NCI-H510A (cell line): ENCODE measurements at regions not wholly inside any gene's neighbourhood (a gene's known extent, or its start where the extent isn't known, plus 50 kb on each side); places are given as distances from the start of the nearest gene placed in this dataset.

Source experiments
- DNase-seq: peaks from one replicate; lab custom pipeline; 2025; lab: John Stamatoyannopoulos, UW

DNA sequence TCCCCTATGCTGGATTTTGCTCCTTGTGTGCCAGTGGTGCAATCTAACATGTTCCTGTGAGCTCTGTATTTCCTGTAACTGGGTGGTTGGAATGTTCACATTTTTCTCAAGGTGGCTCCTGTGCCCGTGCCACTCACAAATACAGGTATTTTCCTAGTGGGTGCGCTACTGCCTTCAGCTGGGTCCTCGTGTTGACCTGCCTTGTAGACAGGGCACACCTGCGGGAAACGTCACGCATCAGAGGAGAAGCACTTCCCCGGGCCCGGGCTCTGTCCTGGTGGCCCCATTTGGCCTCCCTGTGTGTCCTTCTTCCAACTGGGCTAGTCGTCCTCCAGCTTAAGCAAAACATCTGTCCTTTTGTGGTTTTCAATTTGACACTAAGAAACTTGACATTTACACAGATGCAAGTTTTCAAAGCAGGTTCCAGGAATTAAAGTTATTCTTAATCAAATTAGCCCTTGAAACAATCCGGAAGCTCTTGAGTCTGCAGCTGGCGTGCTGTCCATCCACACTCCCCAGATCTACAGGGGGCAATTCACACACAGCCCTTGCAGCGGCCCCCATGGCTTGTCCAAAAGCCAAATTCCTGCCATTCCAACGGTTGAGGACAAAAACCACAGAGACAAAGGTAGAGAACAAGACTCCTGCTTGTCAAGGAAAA, 275.1 kb downstream of the CDC5L start:
- peak; percentile 49 for DNase-seq

DNA sequence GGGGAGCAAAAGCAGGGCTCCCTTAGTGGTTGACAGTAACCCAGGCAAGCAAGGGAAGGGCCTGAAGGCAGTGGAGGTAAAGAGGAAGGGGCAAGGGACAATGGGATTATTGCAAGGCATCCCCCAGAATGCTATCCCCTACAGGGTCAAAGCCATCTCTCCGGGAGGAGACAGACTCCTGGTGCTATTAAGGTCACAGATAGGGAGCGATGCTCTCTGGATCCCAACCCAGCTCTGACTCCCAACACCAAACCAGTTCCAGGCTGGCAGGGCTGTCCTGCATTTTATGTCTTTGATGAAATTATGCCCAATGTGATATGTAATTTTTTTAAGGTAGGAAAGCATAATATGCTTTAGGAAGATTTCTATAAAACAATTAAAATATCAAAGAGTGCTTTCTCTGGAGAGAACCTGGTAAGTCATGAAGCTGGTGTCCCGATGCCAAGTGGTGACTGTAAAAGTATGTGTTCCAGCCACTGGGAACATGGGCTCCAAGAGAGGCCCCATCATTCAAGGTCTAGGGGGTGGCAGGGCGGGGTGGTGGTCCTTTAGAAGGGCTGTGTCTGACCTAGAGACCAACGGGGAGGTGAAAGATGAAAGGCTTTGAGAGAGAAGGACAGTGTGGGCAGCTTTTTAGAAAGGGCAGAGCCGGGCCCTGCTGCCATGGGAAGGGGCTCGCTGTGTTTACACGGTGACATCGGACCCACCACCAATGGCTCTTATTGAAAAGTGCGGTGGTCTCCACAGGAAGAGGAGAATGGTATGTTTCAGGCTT, 276.5 kb downstream of the CDC5L start:
- DNase-seq = no peak

DNA sequence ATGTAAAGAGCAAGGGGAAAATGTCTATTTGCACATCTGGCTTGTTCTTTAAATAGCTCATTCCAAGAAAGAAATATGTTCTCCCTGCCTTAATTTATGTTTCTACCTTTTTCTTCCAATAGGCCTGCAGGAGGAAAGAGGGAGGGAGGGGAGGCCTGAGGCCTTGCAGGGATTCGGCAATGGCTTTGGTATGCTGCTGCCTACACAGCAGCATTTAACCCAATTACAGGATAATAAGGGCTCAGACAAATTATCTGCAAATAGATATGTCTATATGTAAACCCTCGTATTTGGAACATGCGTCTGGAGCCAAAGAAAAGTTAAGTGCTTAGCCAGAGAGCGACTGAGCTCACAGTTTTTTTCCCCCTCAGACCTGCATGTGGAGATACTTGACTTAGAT, 277.2 kb downstream of the CDC5L start:
- DNase-seq = no peak

DNA sequence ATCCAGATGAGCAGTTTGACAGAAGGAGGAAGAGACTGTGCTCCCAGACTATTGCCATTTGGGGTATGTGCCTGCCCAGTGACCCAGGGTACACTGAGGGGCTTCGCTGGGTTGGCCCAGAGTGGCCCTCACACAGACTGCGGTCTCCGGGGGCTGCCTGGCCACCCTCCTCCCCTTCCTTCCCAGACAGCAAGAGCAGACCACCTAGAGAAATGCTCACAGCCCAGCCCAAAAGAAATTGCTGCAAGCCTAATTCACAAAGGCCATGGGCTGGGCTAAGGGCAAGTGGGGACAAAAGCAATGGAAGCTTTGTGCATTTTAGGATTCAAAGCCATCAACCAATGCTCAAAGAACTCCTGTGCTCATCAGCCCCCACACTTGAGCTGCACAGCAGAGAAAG, 277.6 kb downstream of the CDC5L start:
- no peak for DNase-seq

DNA sequence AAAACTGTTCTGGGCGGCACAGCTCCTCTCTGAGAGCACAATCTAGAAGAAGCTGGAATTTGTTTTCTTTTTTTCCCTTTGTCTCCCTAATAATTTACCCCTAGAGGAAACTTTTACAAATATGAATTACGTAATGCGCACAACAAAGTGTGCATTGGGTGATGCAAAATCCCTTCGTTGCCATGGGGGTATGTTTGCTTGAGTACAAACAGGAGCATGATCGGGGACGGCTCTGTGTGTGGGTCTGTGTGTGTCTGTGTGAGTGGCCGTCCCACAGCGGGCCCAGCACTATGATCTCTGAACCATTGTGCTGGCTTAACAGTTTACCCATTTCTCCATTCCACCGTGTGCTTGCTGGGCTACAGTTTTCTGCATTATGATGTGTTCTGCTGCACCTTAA, 278.2 kb downstream of the CDC5L start:
- no peak for DNase-seq

DNA sequence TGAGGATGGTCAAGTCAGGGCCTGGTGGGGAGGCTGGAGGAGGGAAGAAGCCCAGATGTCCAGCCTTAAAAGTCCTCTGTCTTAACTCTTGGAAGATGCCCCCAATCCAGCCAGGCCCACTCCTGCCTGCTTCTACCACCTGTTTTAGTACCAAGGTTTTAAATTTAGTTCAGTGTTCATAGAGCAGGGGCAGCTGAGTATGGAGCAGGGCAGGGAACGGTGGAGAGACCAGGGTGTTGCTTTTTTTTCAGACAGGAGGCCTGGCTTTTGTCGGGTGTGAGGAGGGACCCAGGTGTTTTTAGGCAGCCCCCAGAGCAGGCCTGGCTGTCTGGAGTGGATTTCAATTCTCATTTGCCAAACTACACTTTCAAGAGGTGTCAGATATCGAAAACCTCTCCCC, 278.8 kb downstream of the CDC5L start:
- no peak for DNase-seq

DNA sequence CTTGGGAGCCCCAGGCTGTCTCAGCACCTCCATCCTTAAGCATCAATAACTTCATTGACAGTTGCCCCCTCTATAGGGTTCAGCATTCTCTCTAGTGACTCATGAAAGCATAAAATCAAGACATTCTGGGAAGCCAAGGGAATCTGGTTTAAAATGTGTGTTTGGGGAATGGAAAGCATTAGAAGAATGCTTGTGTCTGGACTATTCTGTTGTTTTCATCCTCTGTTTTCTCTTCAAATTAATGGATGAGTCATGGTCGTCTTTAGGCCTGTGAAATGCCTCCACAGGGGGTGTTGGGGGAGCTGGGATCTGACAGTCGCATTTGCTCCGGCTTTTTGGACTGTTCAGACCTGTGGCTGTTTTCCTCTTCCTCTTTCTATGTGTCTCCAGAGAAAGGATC, 279.7 kb downstream of the CDC5L start:
- no peak for DNase-seq

DNA sequence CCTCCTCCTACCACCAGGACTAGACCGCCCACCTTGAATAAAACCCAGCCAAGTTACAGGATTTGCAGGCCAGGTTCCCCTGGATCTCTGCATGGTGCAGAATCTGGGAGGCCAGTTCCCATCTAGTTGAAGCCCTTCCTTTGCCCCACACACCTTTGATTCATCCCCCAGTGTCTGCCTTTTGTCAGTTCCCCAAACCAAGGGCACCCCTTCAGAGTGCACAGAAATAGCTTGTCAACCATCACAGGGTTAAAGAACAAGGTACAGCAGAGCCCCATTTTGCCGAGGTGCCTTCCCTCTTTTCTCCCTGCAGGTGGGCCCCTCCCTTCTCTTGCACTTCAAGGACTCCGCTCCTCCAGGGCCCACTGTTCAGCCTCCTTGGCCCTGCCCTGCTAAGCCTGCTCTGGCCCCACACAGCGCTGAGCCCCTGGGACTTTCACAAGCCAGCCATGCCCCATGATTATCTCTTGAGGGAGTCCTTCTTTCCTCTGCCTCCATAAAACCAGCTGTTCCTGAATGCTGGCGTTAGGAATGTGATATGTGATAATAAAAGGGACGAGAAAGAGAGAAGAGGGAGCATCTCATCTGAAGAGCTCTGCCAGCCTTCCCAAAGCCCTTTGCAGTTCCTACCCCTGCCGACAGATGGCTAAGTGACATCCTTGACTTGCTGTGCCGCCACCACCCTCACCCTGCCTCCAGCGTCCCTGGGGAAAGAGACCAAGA, 280.3 kb downstream of the CDC5L start:
- no peak for DNase-seq

DNA sequence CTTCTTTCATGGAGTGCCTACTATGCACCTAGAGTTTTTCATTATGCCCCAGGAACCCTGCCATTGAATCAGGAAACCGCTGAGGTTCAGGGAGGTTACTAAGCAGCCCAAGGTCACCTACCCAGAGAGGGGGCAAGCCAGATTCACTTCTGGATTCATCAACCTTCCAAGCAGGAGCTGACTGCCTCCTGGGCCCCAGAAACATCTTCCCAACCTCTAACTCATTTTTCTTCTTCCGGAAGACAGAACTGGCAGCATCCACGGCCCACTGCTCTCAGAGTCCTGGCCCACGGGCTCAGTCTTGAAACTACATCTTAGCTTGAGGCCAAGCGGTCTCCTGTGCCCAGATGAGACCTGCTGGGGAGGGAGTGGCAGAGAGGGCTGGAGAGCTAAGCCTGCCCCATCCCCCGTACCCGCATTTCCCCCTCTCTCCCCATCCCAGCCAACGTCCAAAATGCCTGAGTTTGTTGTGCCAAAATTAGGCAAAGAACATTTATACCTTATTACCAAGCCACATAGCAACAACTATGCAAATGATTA, 281.0 kb downstream of the CDC5L start:
- no peak for DNase-seq

DNA sequence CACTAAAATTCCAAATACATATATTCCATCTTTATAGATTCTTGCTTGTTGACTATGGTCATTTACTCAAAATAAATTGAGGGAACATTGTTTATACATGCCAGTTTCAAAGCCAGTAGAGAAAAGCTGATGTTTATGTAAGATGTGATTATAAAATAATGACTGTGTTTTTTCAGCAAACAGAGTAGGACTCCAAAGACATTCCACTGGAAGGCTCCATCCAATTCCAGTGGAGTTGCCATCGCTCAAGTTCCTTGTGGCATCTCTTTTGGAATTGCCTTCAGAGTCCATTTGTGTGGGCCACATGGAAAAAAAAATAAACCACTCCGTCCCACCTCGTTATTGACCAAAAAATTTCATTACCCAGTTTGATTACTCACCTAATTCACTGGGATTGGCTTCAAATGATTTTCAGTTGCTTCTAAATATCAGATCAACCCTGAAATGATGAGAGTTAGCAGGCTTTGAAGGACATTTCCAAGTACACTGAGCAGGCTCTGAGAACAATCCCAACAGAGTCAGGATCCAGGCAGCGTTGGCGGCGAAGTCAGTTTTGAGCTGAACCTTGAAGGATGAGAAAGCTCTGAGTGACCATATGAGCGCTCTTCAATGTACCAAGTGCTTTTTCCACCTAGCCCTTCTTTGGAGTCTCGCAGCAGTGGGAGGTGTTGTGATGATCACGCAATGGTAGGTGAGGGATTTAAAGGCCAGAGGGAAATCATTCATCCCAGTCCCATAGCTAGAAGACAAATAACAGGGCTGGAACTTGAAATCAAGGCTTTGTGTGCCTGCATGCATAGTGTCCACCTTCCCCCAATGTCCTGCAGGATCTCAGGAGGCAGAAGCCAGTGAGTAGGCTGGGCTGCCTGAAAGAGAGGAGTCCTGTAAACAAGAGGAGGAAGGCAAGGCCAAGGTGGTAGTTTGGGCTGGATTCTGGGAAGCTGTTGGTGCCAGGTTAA, 281.7 kb downstream of the CDC5L start:
- no peak for DNase-seq

DNA sequence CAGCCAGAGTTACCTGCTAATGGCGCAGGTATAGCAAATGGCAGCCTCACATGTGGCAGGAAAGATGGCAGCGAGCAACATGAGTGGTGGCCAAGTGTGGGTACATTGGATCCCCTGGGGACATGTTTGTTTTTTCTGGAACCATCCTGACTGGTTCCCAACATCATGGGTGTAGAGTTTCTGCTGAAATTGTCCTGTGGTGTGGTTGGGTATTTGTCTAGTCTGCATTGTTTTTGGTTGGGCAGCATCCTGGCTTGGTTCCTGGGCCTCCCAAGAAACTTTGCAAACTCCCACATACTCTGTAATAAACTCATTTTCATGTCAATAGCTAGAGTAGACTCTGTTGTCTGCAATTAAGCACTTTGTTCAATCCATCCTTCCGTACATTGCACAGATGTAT, 282.6 kb downstream of the CDC5L start:
- no peak for DNase-seq

DNA sequence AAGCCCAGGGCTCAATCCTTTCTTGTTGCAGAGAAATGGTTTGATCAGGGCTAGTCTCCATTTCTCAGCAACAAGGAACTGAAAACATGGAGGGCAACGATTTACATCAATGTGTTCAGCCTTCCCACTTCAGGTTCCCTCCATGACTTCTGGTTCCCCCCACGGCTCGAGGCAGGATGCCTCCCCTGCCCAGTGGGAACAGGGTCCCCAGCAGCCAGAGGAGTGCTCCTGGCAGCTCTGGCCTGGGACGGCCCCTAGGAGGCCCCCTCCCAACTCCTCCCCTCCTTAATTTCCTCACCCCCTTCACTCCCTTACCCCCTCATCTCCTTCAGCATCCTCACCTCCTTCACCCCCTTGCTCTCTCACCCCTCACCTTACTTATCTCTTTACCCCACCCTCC, 283.8 kb downstream of the CDC5L start:
- no peak for DNase-seq

DNA sequence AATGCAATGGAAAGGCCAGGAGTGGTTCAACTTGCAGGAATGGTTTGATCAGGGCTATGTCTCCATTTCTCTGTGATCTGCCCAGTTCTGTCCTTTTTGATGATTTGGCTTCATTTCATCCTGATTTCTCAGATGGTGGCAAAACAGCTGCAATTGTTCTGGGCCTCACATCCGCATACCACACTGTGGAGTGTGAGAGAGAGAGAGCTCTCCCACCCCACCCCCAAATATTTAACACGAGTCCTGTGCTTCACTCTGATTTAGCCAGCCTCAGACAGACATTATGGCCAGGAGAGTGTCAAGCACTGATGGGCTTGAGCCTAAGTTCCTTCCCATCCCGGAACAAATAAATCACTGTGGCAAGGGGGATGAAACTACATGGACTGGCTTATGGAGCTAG, 284.6 kb downstream of the CDC5L start:
- no peak for DNase-seq

DNA sequence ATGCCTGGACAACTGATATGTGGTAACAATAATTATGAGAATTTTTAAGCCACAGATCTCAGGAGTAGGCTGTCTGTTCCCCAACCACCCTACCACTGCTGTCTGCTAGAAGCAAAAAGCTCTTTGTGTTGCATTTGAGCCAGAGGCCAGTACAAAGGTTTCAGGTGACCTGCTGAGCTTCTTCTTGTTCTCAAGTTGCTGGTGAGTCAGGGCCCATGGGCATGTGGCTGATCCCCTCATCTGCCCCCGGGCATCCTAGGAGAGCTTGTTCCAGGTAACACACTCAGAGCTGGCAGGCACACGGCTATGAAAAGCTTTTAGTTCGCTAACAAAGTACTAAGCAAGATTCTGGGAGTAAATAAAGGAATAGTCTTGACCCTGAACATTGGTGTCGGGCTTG, 285.3 kb downstream of the CDC5L start:
- DNase-seq = no peak

DNA sequence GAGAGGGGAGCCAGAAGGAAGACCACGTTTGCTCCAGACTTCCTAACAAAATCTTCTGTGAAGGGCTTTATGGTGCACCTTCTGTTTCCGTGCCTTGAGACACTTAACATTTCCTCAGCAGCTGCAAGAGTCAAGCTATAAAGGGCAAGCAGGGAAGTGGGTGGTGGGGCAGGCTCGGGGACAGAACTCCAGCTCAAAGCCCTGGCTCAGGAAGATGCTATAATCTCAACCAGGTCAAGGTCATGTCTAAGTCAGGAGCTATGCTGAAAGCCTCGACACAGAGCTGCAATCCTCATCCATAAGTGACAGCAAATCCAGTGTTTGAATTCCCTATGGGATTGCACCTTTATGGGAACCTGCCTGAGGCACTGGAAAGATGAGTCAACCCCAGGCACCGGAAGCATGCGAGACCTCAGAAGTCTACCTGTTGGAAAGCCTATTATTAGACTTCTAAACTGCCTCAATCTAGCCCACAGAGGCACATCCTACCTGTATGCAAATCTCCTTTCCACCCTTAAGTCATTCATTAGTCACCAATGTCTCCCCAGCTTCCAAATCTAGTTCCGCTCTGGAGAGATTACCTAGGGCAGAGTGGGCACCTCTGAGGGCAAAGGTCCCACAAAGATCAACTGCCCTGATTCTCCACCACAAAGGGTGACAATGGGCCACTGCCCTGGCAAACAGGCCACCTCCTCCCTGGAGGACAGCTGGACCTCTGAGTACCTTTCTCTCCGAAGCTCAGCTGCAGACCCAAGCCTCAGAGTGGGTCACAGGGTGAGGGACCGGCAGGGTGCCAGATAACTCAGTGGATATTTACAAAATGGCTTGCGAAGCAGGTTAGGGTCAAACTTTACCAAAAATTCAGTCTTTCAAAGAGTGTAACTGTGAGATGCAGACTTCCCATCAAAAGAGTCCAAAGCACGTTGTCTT, 287.0 kb downstream of the CDC5L start:
- no peak for DNase-seq

DNA sequence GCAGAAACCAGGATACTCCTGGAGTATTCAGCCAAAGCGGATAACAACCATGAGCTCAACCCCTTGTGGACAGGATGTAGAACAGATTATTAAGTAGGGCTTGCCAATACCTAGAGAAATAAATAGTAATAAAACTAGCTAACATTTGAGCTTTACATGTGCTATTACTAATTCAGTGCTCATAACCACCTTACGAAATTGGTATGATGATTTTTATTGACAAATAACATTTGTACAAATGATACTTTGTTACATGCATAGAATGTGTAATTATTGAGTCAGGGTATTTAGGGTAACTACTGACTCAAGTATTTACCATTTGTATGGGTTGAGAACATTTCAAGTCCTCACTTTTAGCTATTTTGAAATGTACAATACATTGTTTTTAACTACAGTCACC, 287.9 kb downstream of the CDC5L start:
- no peak for DNase-seq

DNA sequence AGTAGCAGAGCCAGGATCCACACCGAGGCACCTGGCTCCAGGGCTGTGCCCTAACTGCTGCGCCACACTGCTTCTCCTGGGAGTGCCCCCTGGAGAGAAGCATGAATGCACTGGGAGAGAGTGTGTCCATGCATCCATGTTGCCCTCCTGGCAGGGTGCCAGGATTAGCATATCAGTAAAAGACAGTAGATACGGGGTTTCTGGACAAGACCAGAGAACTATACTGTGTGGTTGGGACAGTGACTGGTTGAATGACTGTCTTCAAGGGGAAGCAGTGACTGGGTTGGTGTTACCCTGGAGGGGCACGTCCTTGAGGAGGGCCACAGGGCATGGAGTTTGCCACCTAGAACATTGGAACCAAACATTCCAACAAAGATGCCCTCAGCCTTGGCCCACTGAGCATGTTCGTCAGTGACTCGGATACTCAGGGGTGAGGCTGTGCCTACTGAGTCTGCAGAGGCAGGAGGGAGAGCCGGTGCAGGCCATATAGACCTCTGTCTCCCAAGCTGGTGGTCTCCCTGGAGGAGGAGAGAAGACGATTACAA, 288.8 kb downstream of the CDC5L start:
- no peak for DNase-seq

DNA sequence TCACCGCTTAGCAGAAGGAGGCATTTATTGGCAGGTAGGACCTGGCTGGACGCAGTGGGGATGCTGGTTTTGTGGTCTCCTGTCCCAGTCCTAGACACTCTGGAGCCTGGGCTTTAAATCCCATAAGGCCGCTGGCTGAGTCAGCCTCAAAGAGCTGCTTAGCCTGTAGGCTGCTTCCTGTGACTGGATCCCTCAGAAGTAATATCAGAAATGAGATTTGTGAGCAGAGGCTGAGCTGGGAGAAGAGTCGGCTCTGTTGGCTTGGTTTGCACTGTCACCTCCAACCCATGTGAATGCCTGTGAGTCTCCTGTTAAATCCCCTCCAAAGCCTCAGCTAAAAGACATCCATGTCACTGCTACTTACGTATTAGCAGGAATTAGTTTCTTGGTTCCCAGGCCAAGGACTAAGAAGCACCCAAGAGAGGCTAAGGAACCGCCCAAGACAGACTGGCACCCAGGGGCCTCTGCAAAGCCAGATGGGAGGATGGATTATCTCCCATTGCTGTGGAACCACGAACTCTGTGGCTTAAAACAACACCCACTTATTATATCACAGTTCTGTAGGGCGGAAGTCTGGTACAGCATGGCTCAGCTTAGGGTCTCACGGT, 289.4 kb downstream of the CDC5L start:
- DNase-seq = no peak

DNA sequence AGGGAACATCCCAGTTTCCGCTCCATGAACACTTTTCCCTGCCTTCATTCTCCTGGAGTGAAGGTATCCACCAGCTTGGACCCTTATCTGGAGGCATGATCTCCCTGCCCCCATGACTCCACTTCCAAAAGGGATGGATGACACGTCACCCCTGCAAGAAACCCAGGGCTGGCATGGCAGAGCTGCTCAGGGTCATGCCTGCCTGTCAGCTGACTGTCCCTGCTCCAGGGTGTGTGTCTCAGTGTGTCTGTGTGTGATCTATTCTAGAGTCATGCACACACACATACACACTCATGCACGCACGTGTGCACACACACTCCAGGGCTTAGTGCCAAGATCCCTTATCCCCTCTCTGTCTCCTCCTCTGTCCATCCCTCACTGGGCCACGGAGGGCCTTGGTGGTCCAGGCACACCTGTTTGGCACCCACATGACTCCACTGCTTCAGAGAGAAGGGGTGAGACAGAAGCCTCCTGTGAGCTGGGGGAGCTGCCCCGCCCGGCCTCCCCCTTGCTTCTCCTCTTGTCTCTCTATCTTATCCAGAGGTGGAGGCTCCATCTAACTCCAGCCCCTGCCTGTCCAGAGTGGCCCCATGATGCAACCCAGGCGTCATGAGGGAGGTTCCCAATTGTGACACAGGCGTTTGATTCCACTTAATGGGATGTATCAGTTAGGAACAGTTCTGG, 290.9 kb downstream of the CDC5L start:
- no peak for DNase-seq
